ENCODE measurements at regions not wholly inside any gene's neighbourhood (a gene's known extent, or its start where the extent isn't known, plus 50 kb on each side); places are given as distances from the start of the nearest gene placed in this dataset.

GRCh38 chr3:40627095-40627494 is 102.3 kb downstream of the ZNF621 start:
- Histone ChIP-seq H2BK120ac (ENCODE audit: low read depth, low read length, poor library complexity, severe bottlenecking) (no peak overlapping the region), H3K14ac (ENCODE audit: insufficient read depth, low read length) (no peak overlapping the region), H4K20me1 (ENCODE audit: control insufficient read depth, insufficient read depth, insufficient read length) (no peaks in the 10 kb centered on the region), H2BK15ac (ENCODE audit: low read depth, low read length) (no peak overlapping the region), H2BK20ac (ENCODE audit: low read depth, low read length, poor library complexity, severe bottlenecking) (no peak overlapping the region), H3K23me2 (ENCODE audit: insufficient read length, low read depth, low read length, poor library complexity, severe bottlenecking) (no peaks in the 10 kb centered on the region), H3K56ac (ENCODE audit: insufficient read length, low read depth, low read length) (no peak overlapping the region), H3K18ac (ENCODE audit: insufficient read length, low read depth, low read length) (no peak overlapping the region), H2AK5ac (ENCODE audit: insufficient read length, low read length) (no peak overlapping the region), H4K8ac (replicated peaks; ENCODE audit: insufficient read length, low read depth, low read length) (no peak overlapping the region), H3K4ac (ENCODE audit: low read depth, low read length) (no peak overlapping the region), H3K27ac (ENCODE audit: insufficient read length, low read depth, low read length) (no peak overlapping the region), H4K91ac (ENCODE audit: insufficient read length, low read depth, low read length) (no peak overlapping the region), H3K9me3 (ENCODE audit: control insufficient read depth, low read depth, low read length) (peaks cover 14% of the 10 kb centered on the region), H3K79me1 (ENCODE audit: insufficient read depth, low read depth, low read length, poor library complexity, severe bottlenecking) (no peaks in the 10 kb centered on the region), H3K9ac (ENCODE audit: extremely low read depth, insufficient read length, low read length) (no peak overlapping the region), H2BK5ac (ENCODE audit: insufficient read length, low read length) (no peak overlapping the region), H3K23ac (ENCODE audit: insufficient read length, low read depth, low read length) (no peak overlapping the region), H3K4me1 (ENCODE audit: insufficient read depth, low read length) (no peaks in the 10 kb centered on the region), H3T11ph (ENCODE audit: low read length) (no peak overlapping the region), H3K79me2 (ENCODE audit: insufficient read depth, low read length) (no peaks in the 10 kb centered on the region), H3K27me3 (ENCODE audit: insufficient read depth, low read length) (no peaks in the 10 kb centered on the region), H3K4me2 (ENCODE audit: insufficient read depth, insufficient read length, low read length) (no peak overlapping the region), H2BK12ac (ENCODE audit: insufficient read length, low read depth, low read length) (no peak overlapping the region), H2AFZ (ENCODE audit: low read length) (no peak overlapping the region), H4K5ac (ENCODE audit: insufficient read length, low read depth, low read length) (no peak overlapping the region)
- peaks cover 3% of the 10 kb centered on the region for H3K27me3 Mint-ChIP-seq (ENCODE audit: low read depth)
- TF ChIP-seq CTCF (conservative IDR thresholded peaks at IDR 0.05), result no peak
- no CpG with 5 or more reads among the region's 1 CpG for WGBS (ENCODE audit: extremely low coverage, insufficient read length, low lambda C conversion rate)
- no peak overlapping the region for H3K4me3 Mint-ChIP-seq
- H3K9me3 Mint-ChIP-seq, result peaks cover 25 to 51% of the 10 kb centered on the region in 2 experiments
- H3K4me1 Mint-ChIP-seq, result peaks cover 0 to 4% of the 10 kb centered on the region in 2 experiments; a peak in 1 of 4 replicates
- H3K27ac Mint-ChIP-seq, result no peak overlapping the region
- H3K36me3 Mint-ChIP-seq (ENCODE audit: insufficient read depth in 1 of 3, low read depth in 3 of 3), result peaks cover 17 to 41% (median 30%) of the 10 kb centered on the region in 3 experiments
- DNase-seq, result no peak

Measured in H9 (cell line).